Natural killer cell (primary cell): ENCODE measurements at regions not wholly inside any gene's neighbourhood (a gene's known extent, or its start where the extent isn't known, plus 50 kb on each side); places are given as distances from the start of the nearest gene placed in this dataset.

Experiments
- ATAC-seq, 3 donors: fragments of 150-1000 bp in 2 of 3; fragments of 200-7000 bp in 1 of 3; cut with Tn5 transposase; 1 replicate in 1 of 3; 2 replicates in 2 of 3; pipeline ENCODE4 v1.10.0; 2021; ENCODE audit warnings: mild to moderate bottlenecking in 2 of 3, moderate library complexity in 2 of 3
- DNase-seq, 2 donors: peaks; one replicate each; pipeline versions ENCODE4 v3.0.0 to v3.0.0-alpha.2; 2013 to 2021; ENCODE audit warnings: mixed read lengths in 1 of 2
- H3K27ac ChIP-seq: one replicate; pipeline ENCODE4 v1.5.1; 2013; ENCODE audit warnings: mild to moderate bottlenecking, low read length
- H3K27me3 ChIP-seq: one replicate; pipeline ENCODE4 v1.6.1; 2013; ENCODE audit warnings: low read length; ENCODE audit not compliant: control insufficient read depth, insufficient read depth
- H3K36me3 ChIP-seq: one replicate; pipeline ENCODE4 v1.6.1; 2013; ENCODE audit warnings: low read length; ENCODE audit not compliant: control insufficient read depth, insufficient read depth
- H3K4me1 ChIP-seq: one replicate; pipeline ENCODE4 v1.6.1; 2013; ENCODE audit warnings: low read length; ENCODE audit not compliant: control insufficient read depth, insufficient read depth
- H3K4me3 ChIP-seq: one replicate; pipeline ENCODE4 v1.5.1; 2013; ENCODE audit warnings: low read length
- H3K9me3 ChIP-seq: one replicate; pipeline ENCODE4 v1.6.1; 2013; ENCODE audit warnings: low read length; ENCODE audit not compliant: control insufficient read depth, insufficient read depth
- H3K27ac Mint-ChIP-seq, 2 donors: one replicate each; pipeline ENCODE4 v1.8.0; 2022; ENCODE audit warnings: mild to moderate bottlenecking in 2 of 2, mixed read lengths in 2 of 2, moderate library complexity in 1 of 2
- H3K27me3 Mint-ChIP-seq, 2 donors: one replicate each; pipeline ENCODE4 v1.8.0; 2022; ENCODE audit warnings: low read depth in 2 of 2, mixed read lengths in 2 of 2
- H3K36me3 Mint-ChIP-seq: one replicate; pipeline ENCODE4 v1.8.0; 2022; ENCODE audit warnings: mixed read lengths
- H3K4me1 Mint-ChIP-seq, 2 donors: one replicate each; pipeline ENCODE4 v1.8.0; 2022; ENCODE audit warnings: mixed read lengths in 2 of 2
- H3K4me3 Mint-ChIP-seq: one replicate; pipeline ENCODE4 v1.8.0; 2022; ENCODE audit warnings: mild to moderate bottlenecking, moderate library complexity, mixed read lengths
- H3K9me3 Mint-ChIP-seq, 2 donors: one replicate each; pipeline ENCODE4 v1.8.0; 2022; ENCODE audit warnings: mixed read lengths in 2 of 2
- CTCF ChIP-seq: fragments of 200-600 bp; IDR thresholded peaks from one replicate; pipeline ENCODE4 v1.8.0; 2022; ENCODE audit warnings: antibody characterized with exemption
- WGBS: methylation state at CpG from one replicate; pipeline ENCODE4 v1.1.7; 2013; ENCODE audit warnings: missing lambda C conversion rate; ENCODE audit not compliant: insufficient coverage; 5-methylcytosine and 5-hydroxymethylcytosine counted together
- intact Hi-C: fragments of 100-400 bp; cut with micrococcal nuclease; formaldehyde crosslinking; loops from one replicate; pipeline ENCODE4 v1.14.2; 2022

- no peak overlapping the region for H3K4me3 Mint-ChIP-seq
- ATAC-seq (no peak), DNase-seq (no peak)
- TF ChIP-seq CTCF = no peak
- no peaks in the 10 kb centered on the region for H3K36me3 Mint-ChIP-seq
- H3K9me3 Mint-ChIP-seq = peaks cover 0 to 5% of the 10 kb centered on the region in 2 donors
- no peaks in the 10 kb centered on the region for H3K4me1 Mint-ChIP-seq
- Histone ChIP-seq H3K36me3 (no peaks in the 10 kb centered on the region), H3K4me1 (no peaks in the 10 kb centered on the region), H3K27me3 (no peaks in the 10 kb centered on the region), H3K4me3 (no peak overlapping the region), H3K27ac (no peak overlapping the region), H3K9me3 (no peaks in the 10 kb centered on the region)
- H3K27ac Mint-ChIP-seq = no peak overlapping the region
- intact Hi-C loops = no loop called here
- no peaks in the 10 kb centered on the region for H3K27me3 Mint-ChIP-seq
- WGBS = 87% methylated on average over 4 of the region's 5 CpGs
Observed at GRCh38 chr10:107424628-107425027, 260.1 kb upstream of the SORCS1 start.

- no peaks in the 10 kb centered on the region for H3K27me3 Mint-ChIP-seq
- peaks cover 0 to 5% of the 10 kb centered on the region in 2 donors for H3K9me3 Mint-ChIP-seq
- H3K4me3 Mint-ChIP-seq = no peak overlapping the region
- H3K27ac ChIP-seq = no peak overlapping the region
- H3K36me3 Mint-ChIP-seq = no peaks in the 10 kb centered on the region
- TF ChIP-seq CTCF = no peak
- no peaks in the 10 kb centered on the region for H3K9me3 ChIP-seq
- ATAC-seq = no peak
- DNase-seq = no peak
- no peaks in the 10 kb centered on the region for H3K36me3 ChIP-seq
- intact Hi-C loops = no loop called here
- no peaks in the 10 kb centered on the region for H3K4me1 Mint-ChIP-seq
- no peaks in the 10 kb centered on the region for H3K27me3 ChIP-seq
- no peak overlapping the region for H3K27ac Mint-ChIP-seq
- 67% methylated on average over 3 of the region's 3 CpGs for WGBS
- H3K4me1 ChIP-seq = no peaks in the 10 kb centered on the region
- no peak overlapping the region for H3K4me3 ChIP-seq
Observed at GRCh38 chr10:107423903-107424302, 259.4 kb upstream of the SORCS1 start.

- no peak overlapping the region for H3K4me3 Mint-ChIP-seq
- Histone ChIP-seq H3K9me3 (no peaks in the 10 kb centered on the region), H3K4me1 (no peaks in the 10 kb centered on the region), H3K36me3 (no peaks in the 10 kb centered on the region), H3K27ac (no peak overlapping the region), H3K27me3 (no peaks in the 10 kb centered on the region), H3K4me3 (no peak overlapping the region)
- H3K36me3 Mint-ChIP-seq = no peaks in the 10 kb centered on the region
- no peak overlapping the region for H3K27ac Mint-ChIP-seq
- TF ChIP-seq CTCF = no peak
- ATAC-seq (no peak), DNase-seq (no peak)
- WGBS = 88% methylated on average over 1 of the region's 2 CpGs
- no peaks in the 10 kb centered on the region for H3K27me3 Mint-ChIP-seq
- intact Hi-C loops = no loop called here
- H3K4me1 Mint-ChIP-seq = no peaks in the 10 kb centered on the region
- peaks cover 0 to 6% of the 10 kb centered on the region in 2 donors for H3K9me3 Mint-ChIP-seq
Observed at GRCh38 chr10:107422681-107423080, 258.2 kb upstream of the SORCS1 start.

- Mint-ChIP-seq H3K36me3 (no peaks in the 10 kb centered on the region), H3K27me3 (no peaks in the 10 kb centered on the region), H3K4me3 (no peak overlapping the region), H3K4me1 (no peaks in the 10 kb centered on the region), H3K27ac (no peak overlapping the region), H3K9me3 (peaks cover 3 to 8% of the 10 kb centered on the region in 2 donors)
- DNase-seq (no peak), ATAC-seq (no peak)
- Histone ChIP-seq H3K27me3 (no peaks in the 10 kb centered on the region), H3K9me3 (no peaks in the 10 kb centered on the region), H3K27ac (no peak overlapping the region), H3K36me3 (no peaks in the 10 kb centered on the region), H3K4me1 (peaks cover 2% of the 10 kb centered on the region), H3K4me3 (no peak overlapping the region)
- intact Hi-C loops = no loop called here
- TF ChIP-seq CTCF = no peak
- 86% methylated on average over 1 of the region's 3 CpGs for WGBS
Observed at GRCh38 chr10:107420196-107420595, 255.7 kb upstream of the SORCS1 start.
